ENCODE measurements at regions not wholly inside any gene's neighbourhood (a gene's known extent, or its start where the extent isn't known, plus 50 kb on each side); places are given as distances from the start of the nearest gene placed in this dataset.

DNA sequence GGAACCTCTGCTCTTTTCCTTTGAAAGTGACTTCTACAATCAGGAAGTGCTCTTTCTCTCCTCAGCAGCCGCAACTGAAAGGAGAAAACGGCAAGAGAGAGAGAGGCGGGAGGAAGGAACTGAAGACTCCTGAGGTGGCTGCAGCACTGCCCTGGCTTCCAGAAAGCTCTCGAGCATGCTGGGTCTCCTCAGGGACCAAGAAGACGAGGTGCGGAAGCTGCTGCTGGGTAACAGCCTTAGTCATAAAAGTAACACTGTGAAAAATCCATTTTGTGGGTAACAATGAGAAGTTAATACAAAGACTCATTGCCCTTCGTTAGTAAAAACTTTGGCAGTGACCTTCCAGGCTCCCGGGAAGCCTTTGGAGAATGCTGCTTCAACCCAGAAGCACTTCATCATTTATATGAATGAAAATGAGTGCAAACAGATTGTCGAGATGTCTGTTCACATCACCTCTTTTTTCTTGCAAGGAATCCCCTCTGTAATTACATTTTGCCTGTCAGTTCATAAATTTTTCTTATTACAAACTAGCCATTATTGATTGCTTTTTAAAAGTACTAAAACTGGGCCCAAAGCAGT, 473.4 kb downstream of the SOX6 start:
- Histone ChIP-seq H3K9me3 (ENCODE audit: control insufficient read depth in 2 of 3, insufficient read depth in 1 of 3, low read length in 3 of 3) (no peaks in the 10 kb centered on the region), H3K9ac (ENCODE audit: low read length in 3 of 3) (no peak overlapping the region), H3K27me3 (ENCODE audit: control insufficient read depth, insufficient read depth, low read length) (no peaks in the 10 kb centered on the region), H3K27ac (ENCODE audit: low read depth in 2 of 2, low read length in 2 of 2) (peak overlapping the region in 1 of 2 donors; percentile 42), H3K4me1 (ENCODE audit: control insufficient read depth in 2 of 3, insufficient read depth in 2 of 3, low read depth in 1 of 3, low read length in 3 of 3) (no peaks in the 10 kb centered on the region), H3K4me3 (ENCODE audit: low read length in 3 of 3) (no peak overlapping the region), H3K36me3 (ENCODE audit: control insufficient read depth in 2 of 3, insufficient read depth in 3 of 3, low read length in 3 of 3) (no peaks in the 10 kb centered on the region)
- FAIRE-seq = no peak
- no peak for TF ChIP-seq CTCF (IDR thresholded peaks at IDR 0.05; ENCODE audit: borderline replicate concordance, extremely low read depth, insufficient read depth)
- no peak for DNase-seq
- intact Hi-C loops (cut with DNase I) = no loop called here

DNA sequence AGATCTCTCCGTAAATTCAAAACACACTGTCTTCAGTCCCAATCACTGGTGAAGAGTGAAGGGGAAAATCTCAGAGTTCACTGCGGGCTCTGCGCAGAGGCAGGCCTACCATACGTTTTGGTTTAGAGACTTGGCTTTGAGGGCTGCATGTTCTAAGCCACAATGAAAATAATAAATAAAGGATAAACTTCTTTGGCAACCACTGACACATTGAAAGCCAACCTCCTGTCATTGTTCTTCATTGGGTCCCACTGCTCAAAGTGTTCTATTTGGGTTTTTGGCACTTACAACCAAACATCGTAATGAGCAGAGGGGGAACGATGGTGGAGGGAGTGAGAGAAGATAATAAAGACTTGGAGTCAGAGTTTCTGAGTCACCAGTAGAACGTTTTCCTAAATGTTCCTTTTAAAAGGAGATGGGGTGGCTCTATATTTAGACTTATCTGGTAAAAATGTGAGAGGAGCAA, 472.9 kb downstream of the SOX6 start:
- intact Hi-C loops (cut with DNase I) = no loop called here
- no peaks in the 10 kb centered on the region for H3K4me1 ChIP-seq (ENCODE audit: control insufficient read depth in 2 of 3, insufficient read depth in 2 of 3, low read depth in 1 of 3, low read length in 3 of 3)
- no peak overlapping the region for H3K9ac ChIP-seq (ENCODE audit: low read length in 3 of 3)
- DNase-seq (no peak), FAIRE-seq (no peak)
- no peak overlapping the region for H3K4me3 ChIP-seq (ENCODE audit: low read length in 3 of 3)
- no peaks in the 10 kb centered on the region for H3K36me3 ChIP-seq (ENCODE audit: control insufficient read depth in 2 of 3, insufficient read depth in 3 of 3, low read length in 3 of 3)
- H3K9me3 ChIP-seq (ENCODE audit: control insufficient read depth in 2 of 3, insufficient read depth in 1 of 3, low read length in 3 of 3) = no peaks in the 10 kb centered on the region
- no peaks in the 10 kb centered on the region for H3K27me3 ChIP-seq (ENCODE audit: control insufficient read depth, insufficient read depth, low read length)
- peak overlapping the region in 1 of 2 donors; percentile 42 for H3K27ac ChIP-seq (ENCODE audit: low read depth in 2 of 2, low read length in 2 of 2)
- no peak for TF ChIP-seq CTCF (IDR thresholded peaks at IDR 0.05; ENCODE audit: borderline replicate concordance, extremely low read depth, insufficient read depth)

GRCh38 chr11:15884141-15884540, 472.2 kb downstream of the SOX6 start:
- Histone ChIP-seq H3K9me3 (ENCODE audit: control insufficient read depth in 2 of 3, insufficient read depth in 1 of 3, low read length in 3 of 3) (no peaks in the 10 kb centered on the region), H3K36me3 (ENCODE audit: control insufficient read depth in 2 of 3, insufficient read depth in 3 of 3, low read length in 3 of 3) (no peaks in the 10 kb centered on the region), H3K4me1 (ENCODE audit: control insufficient read depth in 2 of 3, insufficient read depth in 2 of 3, low read depth in 1 of 3, low read length in 3 of 3) (no peaks in the 10 kb centered on the region), H3K4me3 (ENCODE audit: low read length in 3 of 3) (no peak overlapping the region), H3K9ac (ENCODE audit: low read length in 3 of 3) (no peak overlapping the region), H3K27me3 (ENCODE audit: control insufficient read depth, insufficient read depth, low read length) (no peaks in the 10 kb centered on the region), H3K27ac (ENCODE audit: low read depth in 2 of 2, low read length in 2 of 2) (peak overlapping the region in 1 of 2 donors; percentile 56)
- no peak for DNase-seq
- intact Hi-C loops (cut with DNase I) = no loop called here
- TF ChIP-seq CTCF (IDR thresholded peaks at IDR 0.05; ENCODE audit: borderline replicate concordance, extremely low read depth, insufficient read depth) = no peak
- FAIRE-seq = no peak
